Upper lobe of left lung (tissue), 6 donors: ENCODE measurements at regions not wholly inside any gene's neighbourhood (a gene's known extent, or its start where the extent isn't known, plus 50 kb on each side); places are given as distances from the start of the nearest gene placed in this dataset.

Experiments used
- ATAC-seq, 2 donors: fragments of 200-7000 bp; cut with Tn5 transposase; one replicate each; pipeline ENCODE4 v1.9.1; 2022; ENCODE audit warnings: mild to moderate bottlenecking in 2 of 2, moderate library complexity in 2 of 2; ENCODE audit not compliant: low FRiP score in 2 of 2
- DNase-seq, 2 donors: peaks; one replicate each; pipeline ENCODE4 v3.0.0-alpha.2; 2019 to 2020
- H3K27ac ChIP-seq, 4 donors: fragments of 200-600 bp; sonication (generic); one replicate each; pipeline ENCODE4 v1.5.1; 2016 to 2019
- H3K27me3 ChIP-seq, 4 donors: fragments of 200-600 bp; sonication (generic); one replicate each; pipeline ENCODE4 v1.5.1; 2017 to 2019
- H3K36me3 ChIP-seq, 4 donors: fragments of 200-600 bp; sonication (generic); one replicate each; pipeline ENCODE4 v1.5.1; 2016 to 2019
- H3K4me1 ChIP-seq, 4 donors: fragments of 200-600 bp; sonication (generic); one replicate each; pipeline ENCODE4 v1.5.1; 2018 to 2019
- H3K4me3 ChIP-seq, 4 donors: fragments of 200-600 bp; sonication (generic); one replicate each; pipeline ENCODE4 v1.5.1; 2017 to 2019; ENCODE audit warnings: mild to moderate bottlenecking in 2 of 4, moderate library complexity in 1 of 4
- H3K9me3 ChIP-seq, 4 donors: fragments of 200-600 bp; sonication (generic); one replicate each; pipeline ENCODE4 v1.5.1; 2018 to 2019
- CTCF ChIP-seq, 6 experiments: fragments of 450-650 bp in 4 of 6; fragments of 200-600 bp in 2 of 6; sonication (generic) in 2 of 6; IDR thresholded peaks; one replicate each; pipeline ENCODE4 v1.5.1; 2016 to 2019; ENCODE audit warnings: antibody characterized with exemption in 6 of 6
- EP300 ChIP-seq, 4 donors: sonication (generic); formaldehyde crosslinking; IDR thresholded peaks; one replicate each; pipeline ENCODE4 v1.5.1; 2017; ENCODE audit warnings: antibody characterized with exemption in 4 of 4, control low read depth in 2 of 4
- POLR2A ChIP-seq, 4 donors: fragments of 450-650 bp; IDR thresholded peaks; one replicate each; pipeline ENCODE4 v1.5.1; 2016 to 2017; ENCODE audit warnings: antibody characterized with exemption in 4 of 4, mild to moderate bottlenecking in 2 of 4
- POLR2AphosphoS5 ChIP-seq, 2 donors: sonication (generic); formaldehyde crosslinking; IDR thresholded peaks; one replicate each; pipeline ENCODE4 v1.5.1; 2017; ENCODE audit warnings: antibody characterized with exemption in 2 of 2
- WGBS, 2 donors: methylation state at CpG; one replicate each; pipeline ENCODE4 v1.1.5; 2017 to 2018; 5-methylcytosine and 5-hydroxymethylcytosine counted together
- donor health status: DM: no; HTN: no; CAD: no; lungs with moderate emphysema.
- donor health status: DM: no; HTN: yes; CAD: no; lungs with severe emphysema.

- H3K36me3 ChIP-seq: no peaks in the 10 kb centered on the region
- H3K4me3 ChIP-seq: no peak overlapping the region
- no peak for ATAC-seq
- no peaks in the 10 kb centered on the region for H3K4me1 ChIP-seq
- no peaks in the 10 kb centered on the region for H3K27me3 ChIP-seq
- TF ChIP-seq POLR2AphosphoS5 (IDR thresholded peaks at IDR 0.05) (no peak), POLR2A (IDR thresholded peaks at IDR 0.05) (no peak), CTCF (IDR thresholded peaks at IDR 0.05) (no peak)
- no peak for DNase-seq
- H3K9me3 ChIP-seq: no peaks in the 10 kb centered on the region
- no peak overlapping the region for H3K27ac ChIP-seq
These were observed 196.5 kb upstream of the DGKB start for GRCh38 chr7:15099074-15099473.

GRCh38 chr7:15096853-15097252 lies 194.3 kb upstream of the DGKB start:
- no peaks in the 10 kb centered on the region for H3K36me3 ChIP-seq
- WGBS, 2 donors: 57 to 66% methylated on average over 4 of the region's 4 CpGs
- TF ChIP-seq CTCF (IDR thresholded peaks at IDR 0.05) (no peak), POLR2AphosphoS5 (IDR thresholded peaks at IDR 0.05) (no peak), EP300 (IDR thresholded peaks at IDR 0.05) (no peak), POLR2A (IDR thresholded peaks at IDR 0.05) (no peak)
- no peak overlapping the region for H3K4me3 ChIP-seq
- no peak for ATAC-seq
- H3K27ac ChIP-seq: no peak overlapping the region
- H3K9me3 ChIP-seq: no peaks in the 10 kb centered on the region
- no peaks in the 10 kb centered on the region for H3K27me3 ChIP-seq
- H3K4me1 ChIP-seq: no peaks in the 10 kb centered on the region
- DNase-seq: no peak

GRCh38 chr7:15094989-15095388 lies 192.4 kb upstream of the DGKB start:
- Histone ChIP-seq H3K9me3 (no peaks in the 10 kb centered on the region), H3K36me3 (no peaks in the 10 kb centered on the region), H3K4me3 (no peak overlapping the region), H3K27ac (no peak overlapping the region), H3K4me1 (no peaks in the 10 kb centered on the region), H3K27me3 (no peaks in the 10 kb centered on the region)
- DNase-seq (no peak), ATAC-seq (no peak)
- 84 to 88% methylated on average over 1 of the region's 1 CpG for WGBS, 2 donors
- TF ChIP-seq POLR2A (IDR thresholded peaks at IDR 0.05) (no peak), CTCF (IDR thresholded peaks at IDR 0.05) (no peak), POLR2AphosphoS5 (IDR thresholded peaks at IDR 0.05) (no peak), EP300 (IDR thresholded peaks at IDR 0.05) (no peak)

- no peaks in the 10 kb centered on the region for H3K36me3 ChIP-seq
- DNase-seq (no peak), ATAC-seq (no peak)
- no peak overlapping the region for H3K27ac ChIP-seq
- no peaks in the 10 kb centered on the region for H3K27me3 ChIP-seq
- 79 to 91% methylated on average over 4 of the region's 4 CpGs for WGBS, 2 donors
- no peak overlapping the region for H3K4me3 ChIP-seq
- TF ChIP-seq EP300 (IDR thresholded peaks at IDR 0.05) (no peak), POLR2AphosphoS5 (IDR thresholded peaks at IDR 0.05) (no peak), POLR2A (IDR thresholded peaks at IDR 0.05) (no peak), CTCF (IDR thresholded peaks at IDR 0.05) (no peak)
- no peaks in the 10 kb centered on the region for H3K9me3 ChIP-seq
- H3K4me1 ChIP-seq: no peaks in the 10 kb centered on the region
These were observed 185.2 kb upstream of the DGKB start for GRCh38 chr7:15087771-15088170.

- TF ChIP-seq EP300 (IDR thresholded peaks at IDR 0.05) (no peak), POLR2AphosphoS5 (IDR thresholded peaks at IDR 0.05) (no peak), POLR2A (IDR thresholded peaks at IDR 0.05) (no peak), CTCF (IDR thresholded peaks at IDR 0.05) (no peak)
- WGBS, 2 donors: 64 to 72% methylated on average over 2 of the region's 2 CpGs
These were observed 184.3 kb upstream of the DGKB start for GRCh38 chr7:15086862-15087261.

More at GRCh38 chr7:15086862-15087261, 184.3 kb upstream of the DGKB start:
- Histone ChIP-seq H3K4me3 (no peak overlapping the region), H3K36me3 (no peaks in the 10 kb centered on the region), H3K27me3 (no peaks in the 10 kb centered on the region), H3K27ac (no peak overlapping the region), H3K4me1 (no peaks in the 10 kb centered on the region), H3K9me3 (no peaks in the 10 kb centered on the region)
- ATAC-seq (no peak), DNase-seq (no peak)
